Colonic mucosa (tissue), 4 donors: ENCODE measurements at regions not wholly inside any gene's neighbourhood (a gene's known extent, or its start where the extent isn't known, plus 50 kb on each side); places are given as distances from the start of the nearest gene placed in this dataset.

Source experiments
- DNase-seq: peaks from one replicate; pipeline ENCODE4 v3.0.0-alpha.2; 2020
- H3K27ac ChIP-seq: fragments of 200-600 bp; one replicate; pipeline ENCODE4 v1.8.0; 2021
- H3K27me3 ChIP-seq: fragments of 200-600 bp; one replicate; pipeline ENCODE4 v1.8.0; 2021
- H3K36me3 ChIP-seq: fragments of 200-600 bp; one replicate; pipeline ENCODE4 v1.8.0; 2021
- H3K4me1 ChIP-seq: fragments of 200-600 bp; one replicate; pipeline ENCODE4 v1.8.0; 2021; ENCODE audit warnings: mild to moderate bottlenecking
- H3K4me3 ChIP-seq: fragments of 200-600 bp; one replicate; pipeline ENCODE4 v1.8.0; 2021
- H3K9ac ChIP-seq, 2 donors: one replicate each; pipeline ENCODE4 v1.7.0; 2013; ENCODE audit warnings: control low read depth in 2 of 2, low read depth in 2 of 2, low read length in 2 of 2
- H3K9me3 ChIP-seq: fragments of 200-600 bp; one replicate; pipeline ENCODE4 v1.8.0; 2021
- CTCF ChIP-seq: fragments of 200-600 bp; IDR thresholded peaks from one replicate; pipeline ENCODE4 v1.8.0; 2022; ENCODE audit warnings: antibody characterized with exemption, mild to moderate bottlenecking
- intact Hi-C: fragments of 100-400 bp; cut with DNase I; formaldehyde crosslinking; loops from one replicate; pipeline ENCODE4 v1.14.1; 2022
- donor health status: healthy.
- donor health status: DM: no; HTN: no; CAD: no.
- donor health status: DM: no; HTN: no; CAD: no.

GRCh38 chr9:20200991-20201431 lies 412.2 kb upstream of the SLC24A2 start:
- intact Hi-C loops, result no loop called here
- Histone ChIP-seq H3K4me1 (no peaks in the 10 kb centered on the region), H3K9ac (no peak overlapping the region), H3K36me3 (no peaks in the 10 kb centered on the region), H3K4me3 (no peak overlapping the region), H3K27me3 (no peaks in the 10 kb centered on the region), H3K27ac (no peak overlapping the region), H3K9me3 (no peaks in the 10 kb centered on the region)
- DNase-seq, result no peak
- TF ChIP-seq CTCF, result no peak

DNA sequence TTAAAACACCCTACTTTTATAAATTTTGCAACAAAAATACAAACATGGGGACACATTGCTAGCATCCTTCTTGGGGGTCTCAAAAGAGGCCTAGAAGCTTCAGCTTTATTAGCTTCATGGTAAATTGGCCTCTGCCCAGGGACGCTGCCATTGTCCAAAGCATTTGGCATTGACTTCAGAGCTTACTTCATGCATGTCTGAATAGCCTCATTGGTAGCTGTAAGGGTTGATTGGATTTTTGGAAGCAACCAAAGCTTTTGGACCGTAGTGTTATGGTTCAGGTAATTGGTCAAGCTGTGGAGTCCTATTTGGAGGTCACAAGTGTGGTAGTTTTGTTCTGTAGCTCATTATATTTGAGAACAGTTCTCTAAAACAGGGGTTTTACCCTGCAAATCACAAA lies 411.7 kb upstream of the SLC24A2 start:
- intact Hi-C loops, result no loop called here

GRCh38 chr9:20199111-20199510 lies 410.3 kb upstream of the SLC24A2 start:
- H3K9me3 ChIP-seq, result no peaks in the 10 kb centered on the region
- intact Hi-C loops, result no loop called here
- no peak overlapping the region for H3K9ac ChIP-seq
- no peak overlapping the region for H3K4me3 ChIP-seq
- no peaks in the 10 kb centered on the region for H3K27me3 ChIP-seq
- DNase-seq, result no peak
- no peak for TF ChIP-seq CTCF
- H3K36me3 ChIP-seq, result no peaks in the 10 kb centered on the region
- no peak overlapping the region for H3K27ac ChIP-seq
- no peaks in the 10 kb centered on the region for H3K4me1 ChIP-seq

More for the DNA sequence above, 411.7 kb upstream of the SLC24A2 start:
- H3K9me3 ChIP-seq, result no peaks in the 10 kb centered on the region
- H3K27me3 ChIP-seq, result no peaks in the 10 kb centered on the region
- no peak for DNase-seq
- H3K4me3 ChIP-seq, result no peak overlapping the region
- no peak overlapping the region for H3K9ac ChIP-seq
- no peak overlapping the region for H3K27ac ChIP-seq
- no peak for TF ChIP-seq CTCF
- H3K4me1 ChIP-seq, result no peaks in the 10 kb centered on the region
- no peaks in the 10 kb centered on the region for H3K36me3 ChIP-seq

DNA sequence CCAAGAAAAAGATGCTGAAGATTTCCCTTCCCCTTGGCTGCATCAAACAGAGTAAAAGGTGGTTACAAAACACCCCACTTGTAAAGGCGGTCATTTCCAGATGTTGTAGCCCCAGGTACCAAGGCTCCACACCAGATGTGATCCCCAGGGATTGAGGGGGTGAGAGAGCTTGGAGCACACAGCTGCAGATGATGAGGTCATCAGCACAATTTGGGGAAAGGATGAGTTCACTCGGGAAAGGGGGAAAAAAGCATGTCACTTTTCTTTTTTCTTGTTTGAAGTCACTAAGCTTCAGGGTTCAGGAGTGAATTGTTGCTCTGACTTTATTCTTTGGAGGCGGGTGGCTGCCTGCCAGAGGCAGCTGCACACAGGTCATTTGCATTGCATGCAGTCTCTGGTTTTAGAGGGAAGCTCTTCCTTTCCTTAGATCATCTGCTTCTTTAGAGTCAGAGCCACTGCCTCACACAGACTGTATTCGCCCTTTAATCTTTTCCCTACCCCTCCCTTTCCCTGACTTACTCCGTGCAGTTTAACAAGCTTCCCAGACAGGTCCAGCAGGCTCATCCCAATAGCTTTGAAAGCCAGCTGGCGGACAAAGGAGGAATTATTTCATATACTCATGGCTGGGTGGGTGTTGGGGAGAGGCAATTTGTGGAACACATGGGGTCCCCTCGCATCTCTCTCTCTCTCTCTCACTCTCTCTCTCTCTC lies 409.3 kb upstream of the SLC24A2 start:
- Histone ChIP-seq H3K4me3 (no peak overlapping the region), H3K36me3 (no peaks in the 10 kb centered on the region), H3K4me1 (no peaks in the 10 kb centered on the region), H3K27ac (no peak overlapping the region), H3K27me3 (no peaks in the 10 kb centered on the region), H3K9ac (no peak overlapping the region), H3K9me3 (no peaks in the 10 kb centered on the region)
- TF ChIP-seq CTCF, result no peak
- intact Hi-C loops, result no loop called here
- DNase-seq, result peak; percentile 69

- intact Hi-C loops, result no loop called here
- Histone ChIP-seq H3K27me3 (no peaks in the 10 kb centered on the region), H3K9me3 (no peaks in the 10 kb centered on the region), H3K36me3 (no peaks in the 10 kb centered on the region), H3K9ac (no peak overlapping the region), H3K4me3 (no peak overlapping the region), H3K4me1 (no peaks in the 10 kb centered on the region), H3K27ac (no peak overlapping the region)
- no peak for TF ChIP-seq CTCF
- no peak for DNase-seq
Observed at GRCh38 chr9:20191228-20191840, 402.5 kb upstream of the SLC24A2 start.
